Chondrocyte (in vitro differentiated cells): ENCODE measurements at regions not wholly inside any gene's neighbourhood (a gene's known extent, or its start where the extent isn't known, plus 50 kb on each side); places are given as distances from the start of the nearest gene placed in this dataset.

Experiments used
- DNase-seq: peaks from one replicate; pipeline ENCODE4 v3.0.0; 2021; ENCODE audit warnings: mixed read lengths, low spot score
- H3K27ac Mint-ChIP-seq: one replicate; pipeline ENCODE4 v1.8.0; 2021; ENCODE audit warnings: mild to moderate bottlenecking, moderate library complexity, mixed read lengths; ENCODE audit not compliant: unreplicated experiment
- H3K27me3 Mint-ChIP-seq: 2 replicates; pipeline ENCODE4 v1.8.0; 2021; ENCODE audit warnings: low read depth, mixed read lengths
- H3K36me3 Mint-ChIP-seq: 2 replicates; pipeline ENCODE4 v1.8.0; 2021; ENCODE audit warnings: low read depth, mixed read lengths
- H3K4me1 Mint-ChIP-seq: 2 replicates; pipeline ENCODE4 v1.8.0; 2021; ENCODE audit warnings: low read depth, mild to moderate bottlenecking, mixed read lengths
- H3K4me3 Mint-ChIP-seq: one replicate; pipeline ENCODE4 v1.8.0; 2021; ENCODE audit warnings: mild to moderate bottlenecking, moderate library complexity, mixed read lengths; ENCODE audit not compliant: unreplicated experiment
- H3K9me3 Mint-ChIP-seq: 2 replicates; pipeline ENCODE4 v1.8.0; 2021; ENCODE audit warnings: low read depth, mixed read lengths
- CTCF ChIP-seq: fragments of 200-600 bp; sonication (generic); IDR thresholded peaks from 2 replicates; pipeline ENCODE4 v1.5.0; 2021; ENCODE audit warnings: antibody characterized with exemption, mild to moderate bottlenecking, moderate library complexity

GRCh38 chr12:24608637-24609285 is 340.1 kb downstream of the BCAT1 start:
- no peak for DNase-seq
- Mint-ChIP-seq H3K4me3 (no peak overlapping the region), H3K9me3 (peaks cover 3% of the 10 kb centered on the region), H3K27ac (no peak overlapping the region), H3K4me1 (peaks cover 20% of the 10 kb centered on the region), H3K36me3 (no peaks in the 10 kb centered on the region), H3K27me3 (no peaks in the 10 kb centered on the region)
- TF ChIP-seq CTCF = no peak

- no peaks in the 10 kb centered on the region for H3K27me3 Mint-ChIP-seq
- H3K9me3 Mint-ChIP-seq = peaks cover 3% of the 10 kb centered on the region
- DNase-seq = no peak
- peaks cover 20% of the 10 kb centered on the region for H3K4me1 Mint-ChIP-seq
- H3K36me3 Mint-ChIP-seq = no peaks in the 10 kb centered on the region
- H3K27ac Mint-ChIP-seq = peak overlapping the region; percentile 9
- no peak for TF ChIP-seq CTCF
- no peak overlapping the region for H3K4me3 Mint-ChIP-seq
Observed at GRCh38 chr12:24608108-24608507, 340.8 kb downstream of the BCAT1 start.

- no peak for TF ChIP-seq CTCF
- Mint-ChIP-seq H3K27ac (no peak overlapping the region), H3K4me1 (peaks cover 23% of the 10 kb centered on the region), H3K9me3 (peaks cover 3% of the 10 kb centered on the region), H3K4me3 (no peak overlapping the region), H3K27me3 (no peaks in the 10 kb centered on the region), H3K36me3 (no peaks in the 10 kb centered on the region)
- DNase-seq = no peak
Observed at GRCh38 chr12:24605916-24606315, 343.0 kb downstream of the BCAT1 start.

- Mint-ChIP-seq H3K27me3 (no peaks in the 10 kb centered on the region), H3K4me3 (no peak overlapping the region), H3K4me1 (peaks cover 24% of the 10 kb centered on the region), H3K36me3 (no peaks in the 10 kb centered on the region), H3K27ac (no peak overlapping the region), H3K9me3 (peaks cover 3% of the 10 kb centered on the region)
- TF ChIP-seq CTCF = no peak
- no peak for DNase-seq
Observed at GRCh38 chr12:24605466-24605865, 343.4 kb downstream of the BCAT1 start.

- Mint-ChIP-seq H3K9me3 (no peaks in the 10 kb centered on the region), H3K27ac (no peak overlapping the region), H3K27me3 (no peaks in the 10 kb centered on the region), H3K4me3 (no peak overlapping the region), H3K36me3 (no peaks in the 10 kb centered on the region), H3K4me1 (peaks cover 12% of the 10 kb centered on the region)
- no peak for DNase-seq
- no peak for TF ChIP-seq CTCF
Observed at GRCh38 chr12:24603371-24603770, 345.5 kb downstream of the BCAT1 start.
